ENCODE measurements at regions not wholly inside any gene's neighbourhood (a gene's known extent, or its start where the extent isn't known, plus 50 kb on each side); places are given as distances from the start of the nearest gene placed in this dataset.

DNA sequence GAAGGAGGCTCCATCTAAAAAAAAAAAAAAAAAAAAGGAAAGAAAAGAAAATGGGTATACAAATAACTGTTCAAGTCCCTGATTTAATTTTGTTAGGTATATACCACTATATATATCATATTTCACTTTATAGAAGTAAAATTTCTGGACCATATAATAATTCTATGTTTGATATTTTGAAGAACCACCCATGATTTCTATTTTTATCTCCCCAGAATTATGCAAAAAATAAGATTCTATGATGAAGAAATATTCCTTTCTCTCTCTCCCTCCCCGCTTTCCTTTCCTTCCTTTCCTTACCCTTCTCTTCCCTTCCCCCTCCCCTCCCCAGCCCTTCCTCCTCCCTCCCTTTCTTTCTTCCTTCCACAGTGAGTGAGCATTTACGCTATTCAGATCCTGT, 337.5 kb upstream of the SPANXN4 start:
- Histone ChIP-seq H3K9ac (replicated peaks; ENCODE audit: extremely low read depth, insufficient read depth, low read length) (no peak overlapping the region), H3K27ac (ENCODE audit: insufficient read depth, low read depth, low read length) (no peak overlapping the region), H3K36me3 (ENCODE audit: control insufficient read depth in 2 of 2, extremely low read depth in 1 of 2, insufficient read depth in 2 of 2, low read length in 2 of 2) (no peaks in the 10 kb centered on the region), H3K27me3 (ENCODE audit: control insufficient read depth in 2 of 2, insufficient read depth in 2 of 2, low read length in 2 of 2) (no peaks in the 10 kb centered on the region), H3K9me3 (replicated peaks; ENCODE audit: control insufficient read depth, insufficient read depth, low read length) (no peaks in the 10 kb centered on the region), H3K4me1 (ENCODE audit: control insufficient read depth, extremely low read depth, insufficient read depth, low read length) (no peaks in the 10 kb centered on the region), H4K20me1 (replicated peaks; ENCODE audit: control insufficient read depth, extremely low read depth, insufficient read depth, low read length) (no peaks in the 10 kb centered on the region), H3K4me3 (replicated peaks in 1 of 3; ENCODE audit: insufficient read depth in 1 of 3, low read depth in 1 of 3, low read length in 3 of 3) (no peak overlapping the region), H2AFZ (ENCODE audit: low read depth, low read length) (no peak overlapping the region), H3K4me2 (ENCODE audit: insufficient read depth, low read length) (no peak overlapping the region), H3K9me1 (replicated peaks; ENCODE audit: control insufficient read depth, extremely low read depth, insufficient read depth, low read length) (no peaks in the 10 kb centered on the region), H3K79me2 (ENCODE audit: control insufficient read depth, insufficient read depth, low read length) (no peaks in the 10 kb centered on the region)
- no TSS peak for BruUV-seq (replicated peaks)
- CTCF ChIA-PET: no interaction called here
- FAIRE-seq: no peak
- TF ChIP-seq JUN (IDR thresholded peaks at IDR 0.05; ENCODE audit: borderline replicate concordance, insufficient read depth, insufficient read length, low read depth) (no peak), MYC (IDR thresholded peaks at IDR 0.05; ENCODE audit: low read depth, low read length) (no peak), POLR2AphosphoS5 (IDR thresholded peaks at IDR 0.05; ENCODE audit: insufficient read depth, low read depth, low read length) (no peak), POLR2A (IDR thresholded peaks at IDR 0.05; ENCODE audit: low read depth, low read length) (no peak), EZH2 (IDR thresholded peaks at IDR 0.05; ENCODE audit: borderline replicate concordance, low read depth, low read length, severe bottlenecking) (no peak), FOS (IDR thresholded peaks at IDR 0.05; ENCODE audit: borderline replicate concordance, insufficient read depth, low read length) (no peak), GATA2 (IDR thresholded peaks at IDR 0.05; ENCODE audit: insufficient read depth, insufficient read length, low read depth, low read length) (no peak)
- TF ChIP-seq, protein P1, sequence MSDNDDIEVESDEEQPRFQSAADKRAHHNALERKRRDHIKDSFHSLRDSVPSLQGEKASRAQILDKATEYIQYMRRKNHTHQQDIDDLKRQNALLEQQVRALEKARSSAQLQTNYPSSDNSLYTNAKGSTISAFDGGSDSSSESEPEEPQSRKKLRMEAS (IDR thresholded peaks at IDR 0.05; ENCODE audit: insufficient read depth, insufficient read length): no peak
- TF ChIP-seq, protein P2, sequence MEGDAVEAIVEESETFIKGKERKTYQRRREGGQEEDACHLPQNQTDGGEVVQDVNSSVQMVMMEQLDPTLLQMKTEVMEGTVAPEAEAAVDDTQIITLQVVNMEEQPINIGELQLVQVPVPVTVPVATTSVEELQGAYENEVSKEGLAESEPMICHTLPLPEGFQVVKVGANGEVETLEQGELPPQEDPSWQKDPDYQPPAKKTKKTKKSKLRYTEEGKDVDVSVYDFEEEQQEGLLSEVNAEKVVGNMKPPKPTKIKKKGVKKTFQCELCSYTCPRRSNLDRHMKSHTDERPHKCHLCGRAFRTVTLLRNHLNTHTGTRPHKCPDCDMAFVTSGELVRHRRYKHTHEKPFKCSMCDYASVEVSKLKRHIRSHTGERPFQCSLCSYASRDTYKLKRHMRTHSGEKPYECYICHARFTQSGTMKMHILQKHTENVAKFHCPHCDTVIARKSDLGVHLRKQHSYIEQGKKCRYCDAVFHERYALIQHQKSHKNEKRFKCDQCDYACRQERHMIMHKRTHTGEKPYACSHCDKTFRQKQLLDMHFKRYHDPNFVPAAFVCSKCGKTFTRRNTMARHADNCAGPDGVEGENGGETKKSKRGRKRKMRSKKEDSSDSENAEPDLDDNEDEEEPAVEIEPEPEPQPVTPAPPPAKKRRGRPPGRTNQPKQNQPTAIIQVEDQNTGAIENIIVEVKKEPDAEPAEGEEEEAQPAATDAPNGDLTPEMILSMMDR (IDR thresholded peaks at IDR 0.05; ENCODE audit: extremely low read depth in 1 of 2, insufficient read depth in 1 of 2, low read depth in 1 of 2, low read length in 2 of 2): no peak
- dilution Hi-C loops (cut with MboI; ENCODE audit: extremely low pct_ligation_motif_present, low sequenced_read_pairs) (no loop called here), intact Hi-C loops (cut with micrococcal nuclease) (no loop called here)
- no peak for DNase-seq (ENCODE audit: low read depth, low spot score)
- POLR2A ChIA-PET: no interaction called here
